ENCODE measurements at regions not wholly inside any gene's neighbourhood (a gene's known extent, or its start where the extent isn't known, plus 50 kb on each side); places are given as distances from the start of the nearest gene placed in this dataset.

DNA sequence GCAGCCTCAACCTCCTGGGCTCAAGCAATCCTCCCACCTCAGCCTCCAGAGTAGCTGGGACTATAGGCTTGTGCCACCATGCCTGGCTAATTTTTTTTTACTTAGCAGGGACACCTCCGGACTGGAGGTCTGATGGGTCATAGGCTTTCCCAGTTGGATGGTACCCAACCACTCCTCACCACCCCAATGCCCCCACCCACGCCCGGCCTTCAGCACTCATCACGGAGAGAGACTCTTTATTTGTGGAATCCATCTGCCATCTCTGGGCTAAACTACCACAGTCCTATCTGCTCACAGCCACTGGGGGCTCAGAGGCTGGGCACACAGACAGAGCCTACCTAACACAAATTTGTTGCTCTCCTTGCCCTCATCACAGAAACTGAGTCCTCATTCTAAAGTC is 58.3 kb upstream of the STXBP1 start:
- no peak for DNase-seq (ENCODE audit: low read depth)
- TF ChIP-seq, protein P1, sequence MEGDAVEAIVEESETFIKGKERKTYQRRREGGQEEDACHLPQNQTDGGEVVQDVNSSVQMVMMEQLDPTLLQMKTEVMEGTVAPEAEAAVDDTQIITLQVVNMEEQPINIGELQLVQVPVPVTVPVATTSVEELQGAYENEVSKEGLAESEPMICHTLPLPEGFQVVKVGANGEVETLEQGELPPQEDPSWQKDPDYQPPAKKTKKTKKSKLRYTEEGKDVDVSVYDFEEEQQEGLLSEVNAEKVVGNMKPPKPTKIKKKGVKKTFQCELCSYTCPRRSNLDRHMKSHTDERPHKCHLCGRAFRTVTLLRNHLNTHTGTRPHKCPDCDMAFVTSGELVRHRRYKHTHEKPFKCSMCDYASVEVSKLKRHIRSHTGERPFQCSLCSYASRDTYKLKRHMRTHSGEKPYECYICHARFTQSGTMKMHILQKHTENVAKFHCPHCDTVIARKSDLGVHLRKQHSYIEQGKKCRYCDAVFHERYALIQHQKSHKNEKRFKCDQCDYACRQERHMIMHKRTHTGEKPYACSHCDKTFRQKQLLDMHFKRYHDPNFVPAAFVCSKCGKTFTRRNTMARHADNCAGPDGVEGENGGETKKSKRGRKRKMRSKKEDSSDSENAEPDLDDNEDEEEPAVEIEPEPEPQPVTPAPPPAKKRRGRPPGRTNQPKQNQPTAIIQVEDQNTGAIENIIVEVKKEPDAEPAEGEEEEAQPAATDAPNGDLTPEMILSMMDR (IDR thresholded peaks at IDR 0.05; ENCODE audit: low read length, missing control alignments) = no peak

DNA sequence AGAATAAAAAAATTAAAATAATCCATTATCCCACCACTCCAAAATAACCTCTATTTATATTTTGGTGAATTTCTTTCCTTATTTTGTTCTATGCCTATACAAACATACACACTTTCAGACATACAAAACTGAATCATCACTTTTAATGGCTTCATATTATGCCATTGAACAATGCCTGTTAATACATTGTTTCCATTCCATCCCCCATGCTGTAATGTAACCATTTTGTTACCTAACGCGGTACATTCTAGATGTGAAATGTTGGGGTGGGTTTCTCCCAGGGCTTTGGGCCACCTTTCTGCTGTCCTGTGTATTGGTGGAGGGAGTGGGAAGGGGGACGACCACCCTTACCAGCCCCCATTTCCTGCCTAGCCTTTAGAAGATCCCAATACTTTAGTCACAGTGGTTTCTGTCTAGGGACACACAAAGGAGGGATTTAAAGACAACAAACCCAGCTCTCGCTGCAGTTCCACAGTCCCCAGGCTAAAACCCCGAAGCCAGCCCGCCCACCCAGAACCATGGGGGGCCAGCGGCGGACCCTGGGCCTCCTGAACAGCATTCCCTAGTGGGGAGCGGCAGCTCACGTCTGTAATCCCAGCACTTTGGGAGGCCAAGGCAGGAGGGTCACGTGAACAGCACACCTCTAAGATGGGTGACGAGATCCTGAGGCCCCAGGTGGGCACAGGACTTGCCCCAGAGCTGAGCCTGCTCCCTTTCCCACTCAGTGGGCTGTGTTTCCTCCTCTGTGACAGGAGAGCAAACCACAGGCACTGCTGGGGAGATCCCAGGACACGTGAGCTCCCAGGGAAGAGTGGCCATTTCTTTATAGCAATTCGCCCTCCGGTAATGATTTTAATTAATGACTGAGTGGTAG is 56.9 kb upstream of the STXBP1 start:
- no peak overlapping the region for H3K4me3 ChIP-seq (replicated peaks; ENCODE audit: low read depth, low read length)
- TF ChIP-seq, protein P1 (IDR thresholded peaks at IDR 0.05; ENCODE audit: low read length, missing control alignments) = no peak
- no peak for DNase-seq (ENCODE audit: low read depth)

More for the DNA sequence above, 58.3 kb upstream of the STXBP1 start:
- no peak overlapping the region for H3K4me3 ChIP-seq (replicated peaks; ENCODE audit: low read depth, low read length)

DNA sequence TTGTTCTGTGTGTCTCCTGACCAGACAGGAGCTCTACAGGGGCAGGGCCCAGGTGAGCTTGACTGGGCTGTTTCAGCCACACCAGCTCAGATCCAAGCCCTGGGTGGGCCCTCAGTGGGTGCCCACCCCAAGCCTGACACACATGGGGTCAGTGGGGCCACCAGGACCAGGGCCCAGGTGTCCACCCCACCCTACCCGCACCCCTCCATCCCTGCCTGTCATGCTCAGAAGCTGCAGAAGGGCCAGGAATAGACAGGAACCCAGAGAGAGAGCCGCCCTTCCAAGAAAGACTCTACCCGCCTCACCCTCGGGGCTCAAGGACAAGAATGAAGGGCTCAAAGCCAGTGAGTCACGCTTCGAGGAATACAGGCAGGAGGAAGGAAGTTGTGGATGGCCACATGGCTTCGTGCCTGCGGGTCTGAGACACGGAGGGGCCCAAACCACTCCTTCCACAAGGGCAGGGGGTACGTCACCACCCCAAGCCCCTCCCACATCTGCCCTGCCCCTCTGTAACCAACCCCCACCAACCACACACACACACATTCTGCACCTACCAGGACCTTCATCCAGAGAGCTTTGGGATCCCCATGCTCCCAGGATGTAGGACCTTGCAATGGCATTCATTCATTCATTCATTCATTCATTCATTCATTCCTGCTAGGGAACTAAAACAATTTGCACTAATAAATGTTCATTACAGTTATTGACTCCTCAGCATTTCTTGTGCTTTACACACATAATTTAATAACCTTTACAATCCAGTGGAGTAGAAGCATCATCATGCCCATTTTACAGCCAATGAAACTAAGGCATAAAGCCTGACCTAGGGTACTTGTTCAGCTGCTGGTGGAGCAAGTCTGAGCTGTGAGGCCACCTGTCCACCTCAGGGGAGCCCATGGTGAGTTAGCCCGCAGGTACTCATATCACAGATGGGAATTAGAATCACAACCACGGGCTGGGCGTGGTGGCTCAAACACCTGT is 55.9 kb upstream of the STXBP1 start:
- no peak overlapping the region for H3K4me3 ChIP-seq (replicated peaks; ENCODE audit: low read depth, low read length)
- peak; percentile 95 for DNase-seq (ENCODE audit: low read depth)
- TF ChIP-seq, protein P1 (IDR thresholded peaks at IDR 0.05; ENCODE audit: low read length, missing control alignments) = no peak

DNA sequence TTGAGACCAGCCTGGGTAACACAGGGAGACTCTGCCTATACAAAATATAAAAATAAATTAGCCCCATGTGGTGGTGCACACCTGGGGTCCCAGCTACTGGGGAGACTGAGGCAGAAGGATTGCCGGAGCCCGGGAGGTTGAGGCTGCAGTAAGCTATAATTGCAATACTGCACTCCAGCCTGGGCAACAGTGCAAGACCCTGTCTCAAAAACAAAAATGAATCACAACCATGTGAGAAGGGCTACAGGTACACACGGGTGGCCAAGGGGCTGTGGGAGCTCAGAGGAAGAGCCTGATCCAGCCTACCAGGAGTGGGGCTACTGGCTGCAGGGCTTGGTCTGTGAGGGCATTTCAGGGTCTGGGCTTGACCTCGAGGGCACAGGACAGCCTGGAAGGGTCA is 55.2 kb upstream of the STXBP1 start:
- DNase-seq (ENCODE audit: low read depth) = no peak
- TF ChIP-seq, protein P1 (IDR thresholded peaks at IDR 0.05; ENCODE audit: low read length, missing control alignments) = no peak
- no peak overlapping the region for H3K4me3 ChIP-seq (replicated peaks; ENCODE audit: low read depth, low read length)

DNA sequence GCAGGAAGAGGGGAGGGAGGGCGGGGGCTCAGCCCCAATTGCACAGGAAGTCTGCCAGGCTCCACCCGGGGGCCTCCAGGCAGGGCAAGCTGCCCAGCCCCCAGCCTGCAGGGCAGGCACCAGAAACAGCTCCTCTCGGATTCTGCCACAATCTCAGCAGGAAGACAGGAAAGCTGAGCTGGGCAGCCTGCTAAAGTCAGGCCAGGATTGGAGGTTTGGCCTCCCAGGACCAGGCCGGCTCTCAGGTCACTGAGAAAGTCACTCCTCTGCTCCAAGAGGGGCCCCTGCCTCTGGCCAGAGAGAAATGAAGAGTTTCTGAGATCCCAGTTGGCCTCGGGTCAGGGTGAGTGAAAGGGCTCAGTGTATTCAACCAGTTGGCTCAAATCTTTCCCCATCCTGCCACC is 54.6 kb upstream of the STXBP1 start:
- TF ChIP-seq, protein P1 (IDR thresholded peaks at IDR 0.05; ENCODE audit: low read length, missing control alignments) = no peak
- H3K4me3 ChIP-seq (replicated peaks; ENCODE audit: low read depth, low read length) = peak overlapping the region; percentile 5
- DNase-seq (ENCODE audit: low read depth) = peak; percentile 59

DNA sequence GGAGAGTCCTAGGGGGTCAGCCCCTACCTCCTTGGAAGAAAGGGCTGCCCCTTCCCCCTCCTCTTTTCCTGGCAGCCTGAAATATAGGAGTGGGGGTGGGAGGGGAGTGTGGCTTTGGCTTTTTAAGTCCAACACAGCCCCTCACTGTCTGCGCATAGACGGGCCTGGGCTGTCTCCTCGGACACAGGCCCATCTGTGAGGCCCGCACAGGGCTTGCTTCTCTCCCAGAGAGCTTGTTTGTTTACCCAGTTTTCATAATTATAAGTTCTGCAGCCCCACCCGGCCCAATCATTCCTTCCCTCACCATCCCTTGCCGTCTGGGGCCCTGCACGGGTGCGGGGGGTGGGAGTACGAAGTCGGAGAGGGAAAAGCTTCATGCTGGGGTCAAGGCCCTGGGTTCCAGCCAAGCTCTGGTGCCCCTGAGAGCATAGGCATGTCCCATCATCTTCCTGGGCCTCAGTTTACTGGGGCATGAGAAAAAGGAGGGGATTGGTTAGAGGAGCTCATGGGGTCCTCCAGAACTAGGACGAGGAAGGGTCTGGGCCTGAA is 54.0 kb upstream of the STXBP1 start:
- TF ChIP-seq, protein P1 (IDR thresholded peaks at IDR 0.05; ENCODE audit: low read length, missing control alignments) = no peak
- DNase-seq (ENCODE audit: low read depth) = no peak
- H3K4me3 ChIP-seq (replicated peaks; ENCODE audit: low read depth, low read length) = no peak overlapping the region

All from fibroblast of pulmonary artery (primary cell).